PC-9 (cell line): ENCODE measurements at regions not wholly inside any gene's neighbourhood (a gene's known extent, or its start where the extent isn't known, plus 50 kb on each side); places are given as distances from the start of the nearest gene placed in this dataset.

Experiments
- EZH2 ChIP-seq: fragments of 200-600 bp; sonication (generic); IDR thresholded peaks from 2 replicates; pipeline ENCODE4 v1.8.0; 2017; ENCODE audit warnings: antibody characterized with exemption, low read depth
- TF ChIP-seq, protein P1 (sequence below): fragments of 200-600 bp; sonication (generic); conservative IDR thresholded peaks from 2 replicates; pipeline ENCODE4 v1.6.1; 2017; ENCODE audit warnings: mixed run types, antibody characterized with exemption, mild to moderate bottlenecking, moderate library complexity

DNA sequence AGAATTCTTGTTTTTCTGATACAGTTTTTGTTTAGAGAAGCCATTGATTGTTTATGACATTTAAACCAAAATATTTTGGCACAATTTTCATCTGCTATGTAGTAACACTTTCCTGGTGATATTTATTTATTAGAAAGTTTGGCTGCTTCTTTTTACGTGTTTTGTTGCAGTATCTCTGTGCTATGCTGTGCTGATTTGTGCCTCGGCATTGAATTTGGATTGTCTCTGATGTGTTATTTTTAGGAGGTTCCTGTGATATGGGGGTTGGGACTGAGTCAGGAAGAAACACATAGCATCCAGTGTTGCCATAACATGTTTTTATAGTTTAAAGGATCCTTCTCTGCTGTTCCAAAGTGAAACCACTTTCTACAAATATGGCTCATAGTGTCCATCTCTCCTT is 1197.7 kb upstream of the LRRN3 start:
- TF ChIP-seq, protein P1, sequence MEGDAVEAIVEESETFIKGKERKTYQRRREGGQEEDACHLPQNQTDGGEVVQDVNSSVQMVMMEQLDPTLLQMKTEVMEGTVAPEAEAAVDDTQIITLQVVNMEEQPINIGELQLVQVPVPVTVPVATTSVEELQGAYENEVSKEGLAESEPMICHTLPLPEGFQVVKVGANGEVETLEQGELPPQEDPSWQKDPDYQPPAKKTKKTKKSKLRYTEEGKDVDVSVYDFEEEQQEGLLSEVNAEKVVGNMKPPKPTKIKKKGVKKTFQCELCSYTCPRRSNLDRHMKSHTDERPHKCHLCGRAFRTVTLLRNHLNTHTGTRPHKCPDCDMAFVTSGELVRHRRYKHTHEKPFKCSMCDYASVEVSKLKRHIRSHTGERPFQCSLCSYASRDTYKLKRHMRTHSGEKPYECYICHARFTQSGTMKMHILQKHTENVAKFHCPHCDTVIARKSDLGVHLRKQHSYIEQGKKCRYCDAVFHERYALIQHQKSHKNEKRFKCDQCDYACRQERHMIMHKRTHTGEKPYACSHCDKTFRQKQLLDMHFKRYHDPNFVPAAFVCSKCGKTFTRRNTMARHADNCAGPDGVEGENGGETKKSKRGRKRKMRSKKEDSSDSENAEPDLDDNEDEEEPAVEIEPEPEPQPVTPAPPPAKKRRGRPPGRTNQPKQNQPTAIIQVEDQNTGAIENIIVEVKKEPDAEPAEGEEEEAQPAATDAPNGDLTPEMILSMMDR: no peak
- no peak for TF ChIP-seq EZH2
